ENCODE measurements at regions not wholly inside any gene's neighbourhood (a gene's known extent, or its start where the extent isn't known, plus 50 kb on each side); places are given as distances from the start of the nearest gene placed in this dataset.

DNA sequence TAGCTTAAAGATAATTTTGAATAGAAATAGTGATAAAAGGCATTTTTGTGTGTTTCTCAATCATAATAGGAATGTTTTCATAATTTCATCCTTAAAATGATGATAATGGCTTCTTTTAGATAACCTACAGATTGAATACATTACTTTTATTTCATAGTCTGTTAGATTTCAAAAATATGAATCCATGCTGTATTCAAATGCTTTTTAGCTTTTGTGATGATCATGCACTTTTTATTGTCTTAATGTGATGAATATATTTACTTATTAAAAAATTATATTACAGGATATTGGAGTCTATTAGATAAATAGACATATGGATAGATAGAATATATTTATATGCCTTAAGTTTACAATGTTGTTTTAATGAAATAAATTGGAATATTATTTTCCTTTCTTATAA is 886.8 kb upstream of the NOVA1 start:
- intact Hi-C loops (cut with micrococcal nuclease), result no loop called here
- ChIA-PET CTCF (no interaction called here), POLR2A (no interaction called here)
- Mint-ChIP-seq H3K4me1 (ENCODE audit: low read depth) (no peaks in the 10 kb centered on the region), H3K27ac (no peak overlapping the region), H3K4me3 (no peak overlapping the region), H3K36me3 (ENCODE audit: low read depth) (no peaks in the 10 kb centered on the region), H3K9me3 (peaks cover 13% of the 10 kb centered on the region), H3K27me3 (no peaks in the 10 kb centered on the region)
- no peak for ATAC-seq
- no peak for DNase-seq
- TF ChIP-seq, protein P1, sequence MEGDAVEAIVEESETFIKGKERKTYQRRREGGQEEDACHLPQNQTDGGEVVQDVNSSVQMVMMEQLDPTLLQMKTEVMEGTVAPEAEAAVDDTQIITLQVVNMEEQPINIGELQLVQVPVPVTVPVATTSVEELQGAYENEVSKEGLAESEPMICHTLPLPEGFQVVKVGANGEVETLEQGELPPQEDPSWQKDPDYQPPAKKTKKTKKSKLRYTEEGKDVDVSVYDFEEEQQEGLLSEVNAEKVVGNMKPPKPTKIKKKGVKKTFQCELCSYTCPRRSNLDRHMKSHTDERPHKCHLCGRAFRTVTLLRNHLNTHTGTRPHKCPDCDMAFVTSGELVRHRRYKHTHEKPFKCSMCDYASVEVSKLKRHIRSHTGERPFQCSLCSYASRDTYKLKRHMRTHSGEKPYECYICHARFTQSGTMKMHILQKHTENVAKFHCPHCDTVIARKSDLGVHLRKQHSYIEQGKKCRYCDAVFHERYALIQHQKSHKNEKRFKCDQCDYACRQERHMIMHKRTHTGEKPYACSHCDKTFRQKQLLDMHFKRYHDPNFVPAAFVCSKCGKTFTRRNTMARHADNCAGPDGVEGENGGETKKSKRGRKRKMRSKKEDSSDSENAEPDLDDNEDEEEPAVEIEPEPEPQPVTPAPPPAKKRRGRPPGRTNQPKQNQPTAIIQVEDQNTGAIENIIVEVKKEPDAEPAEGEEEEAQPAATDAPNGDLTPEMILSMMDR (IDR thresholded peaks at IDR 0.05), result no peak

GRCh38 chr14:27485193-27485592 is 887.4 kb upstream of the NOVA1 start:
- no peaks in the 10 kb centered on the region for H3K27me3 Mint-ChIP-seq
- H3K27ac Mint-ChIP-seq, result no peak overlapping the region
- no peak for ATAC-seq
- ChIA-PET POLR2A (no interaction called here), CTCF (no interaction called here)
- no peaks in the 10 kb centered on the region for H3K4me1 Mint-ChIP-seq (ENCODE audit: low read depth)
- DNase-seq, result no peak
- H3K4me3 Mint-ChIP-seq, result no peak overlapping the region
- H3K9me3 Mint-ChIP-seq, result peaks cover 14% of the 10 kb centered on the region
- TF ChIP-seq, protein P1 (IDR thresholded peaks at IDR 0.05), result no peak
- intact Hi-C loops (cut with micrococcal nuclease), result no loop called here
- no peaks in the 10 kb centered on the region for H3K36me3 Mint-ChIP-seq (ENCODE audit: low read depth)

- POLR2A ChIA-PET, result no interaction called here
- TF ChIP-seq, protein P1 (IDR thresholded peaks at IDR 0.05), result no peak
Measured at GRCh38 chr14:27506272-27506671, 908.4 kb upstream of the NOVA1 start.

GRCh38 chr14:27528328-27528727 is 930.5 kb upstream of the NOVA1 start:
- peaks cover 17% of the 10 kb centered on the region for H3K9me3 Mint-ChIP-seq
- no peaks in the 10 kb centered on the region for H3K4me1 Mint-ChIP-seq (ENCODE audit: low read depth)
- ATAC-seq (no peak), DNase-seq (no peak)
- no peak overlapping the region for H3K4me3 Mint-ChIP-seq
- intact Hi-C loops (cut with micrococcal nuclease), result no loop called here
- no peaks in the 10 kb centered on the region for H3K27me3 Mint-ChIP-seq
- no peaks in the 10 kb centered on the region for H3K36me3 Mint-ChIP-seq (ENCODE audit: low read depth)
- POLR2A ChIA-PET, result no interaction called here
- CTCF ChIA-PET, result no interaction called here
- H3K27ac Mint-ChIP-seq, result no peak overlapping the region
- TF ChIP-seq, protein P1 (IDR thresholded peaks at IDR 0.05), result no peak

More at GRCh38 chr14:27506272-27506671, 908.4 kb upstream of the NOVA1 start:
- no peaks in the 10 kb centered on the region for H3K4me1 Mint-ChIP-seq (ENCODE audit: low read depth)
- no peaks in the 10 kb centered on the region for H3K36me3 Mint-ChIP-seq (ENCODE audit: low read depth)
- H3K27ac Mint-ChIP-seq, result no peak overlapping the region
- ATAC-seq (no peak), DNase-seq (no peak)
- intact Hi-C loops (cut with micrococcal nuclease), result no loop called here
- H3K4me3 Mint-ChIP-seq, result no peak overlapping the region
- CTCF ChIA-PET, result no interaction called here
- H3K27me3 Mint-ChIP-seq, result no peaks in the 10 kb centered on the region
- peaks cover 35% of the 10 kb centered on the region for H3K9me3 Mint-ChIP-seq

DNA sequence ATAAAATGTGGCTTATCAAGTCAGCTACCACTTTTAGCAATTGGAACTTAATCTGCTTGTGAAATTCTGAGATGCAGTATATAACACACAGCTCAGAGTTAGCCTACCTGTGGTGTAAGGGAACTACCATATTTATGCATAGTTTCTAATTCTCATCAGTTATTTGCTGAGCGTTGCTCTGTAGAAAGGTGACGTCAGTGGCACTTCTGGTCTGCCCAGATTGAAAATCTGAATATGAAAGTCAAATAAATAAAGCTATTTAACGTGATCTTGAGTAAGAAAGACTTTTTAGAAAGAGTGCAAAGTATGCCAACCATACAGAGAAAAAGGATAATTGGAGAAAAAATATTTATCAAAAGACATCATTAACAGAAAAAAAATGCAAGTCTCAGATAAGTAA is 938.9 kb upstream of the NOVA1 start:
- intact Hi-C loops (cut with micrococcal nuclease), result no loop called here
- no peaks in the 10 kb centered on the region for H3K27me3 Mint-ChIP-seq
- no peak for DNase-seq
- ATAC-seq, result no peak
- POLR2A ChIA-PET, result no interaction called here
- CTCF ChIA-PET, result no interaction called here
- H3K4me1 Mint-ChIP-seq (ENCODE audit: low read depth), result no peaks in the 10 kb centered on the region
- peaks cover 8% of the 10 kb centered on the region for H3K9me3 Mint-ChIP-seq
- no peak overlapping the region for H3K27ac Mint-ChIP-seq
- no peaks in the 10 kb centered on the region for H3K36me3 Mint-ChIP-seq (ENCODE audit: low read depth)
- TF ChIP-seq, protein P1 (IDR thresholded peaks at IDR 0.05), result no peak
- H3K4me3 Mint-ChIP-seq, result no peak overlapping the region

All from activated CD8-positive, alpha-beta T cell treated with anti-CD3 and anti-CD28 coated beads for 36 hours (primary cell).